Neural crest cell (in vitro differentiated cells): ENCODE measurements at regions not wholly inside any gene's neighbourhood (a gene's known extent, or its start where the extent isn't known, plus 50 kb on each side); places are given as distances from the start of the nearest gene placed in this dataset.

Experiments
- DNase-seq: peaks from one replicate; pipeline ENCODE4 v3.0.0; 2021; ENCODE audit warnings: low read depth, mixed read lengths, low spot score
- H3K27ac Mint-ChIP-seq: one replicate; pipeline ENCODE4 v1.8.0; 2021; ENCODE audit warnings: mild to moderate bottlenecking, mixed read lengths; ENCODE audit not compliant: unreplicated experiment
- H3K27me3 Mint-ChIP-seq: 2 replicates; pipeline ENCODE4 v1.8.0; 2021; ENCODE audit warnings: low read depth, mild to moderate bottlenecking, mixed read lengths
- H3K36me3 Mint-ChIP-seq: 2 replicates; pipeline ENCODE4 v1.8.0; 2021; ENCODE audit warnings: low read depth, mild to moderate bottlenecking, mixed read lengths
- H3K4me1 Mint-ChIP-seq: 2 replicates; pipeline ENCODE4 v1.8.0; 2021; ENCODE audit warnings: mixed read lengths
- H3K4me3 Mint-ChIP-seq: one replicate; pipeline ENCODE4 v1.8.0; 2021; ENCODE audit warnings: mild to moderate bottlenecking, mixed read lengths
- H3K9me3 Mint-ChIP-seq: 2 replicates; pipeline ENCODE4 v1.8.0; 2021; ENCODE audit warnings: mixed read lengths
- TF ChIP-seq, protein P1 (sequence below): fragments of 200-600 bp; sonication (generic); conservative IDR thresholded peaks from 2 replicates; pipeline ENCODE4 v1.5.0; 2021; ENCODE audit warnings: antibody characterized with exemption, mild to moderate bottlenecking

- Mint-ChIP-seq H3K4me3 (no peak overlapping the region), H3K27me3 (no peaks in the 10 kb centered on the region), H3K36me3 (no peaks in the 10 kb centered on the region), H3K27ac (no peak overlapping the region), H3K4me1 (no peaks in the 10 kb centered on the region), H3K9me3 (no peaks in the 10 kb centered on the region)
- TF ChIP-seq, protein P1, sequence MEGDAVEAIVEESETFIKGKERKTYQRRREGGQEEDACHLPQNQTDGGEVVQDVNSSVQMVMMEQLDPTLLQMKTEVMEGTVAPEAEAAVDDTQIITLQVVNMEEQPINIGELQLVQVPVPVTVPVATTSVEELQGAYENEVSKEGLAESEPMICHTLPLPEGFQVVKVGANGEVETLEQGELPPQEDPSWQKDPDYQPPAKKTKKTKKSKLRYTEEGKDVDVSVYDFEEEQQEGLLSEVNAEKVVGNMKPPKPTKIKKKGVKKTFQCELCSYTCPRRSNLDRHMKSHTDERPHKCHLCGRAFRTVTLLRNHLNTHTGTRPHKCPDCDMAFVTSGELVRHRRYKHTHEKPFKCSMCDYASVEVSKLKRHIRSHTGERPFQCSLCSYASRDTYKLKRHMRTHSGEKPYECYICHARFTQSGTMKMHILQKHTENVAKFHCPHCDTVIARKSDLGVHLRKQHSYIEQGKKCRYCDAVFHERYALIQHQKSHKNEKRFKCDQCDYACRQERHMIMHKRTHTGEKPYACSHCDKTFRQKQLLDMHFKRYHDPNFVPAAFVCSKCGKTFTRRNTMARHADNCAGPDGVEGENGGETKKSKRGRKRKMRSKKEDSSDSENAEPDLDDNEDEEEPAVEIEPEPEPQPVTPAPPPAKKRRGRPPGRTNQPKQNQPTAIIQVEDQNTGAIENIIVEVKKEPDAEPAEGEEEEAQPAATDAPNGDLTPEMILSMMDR = no peak
- DNase-seq = no peak
Measured at GRCh38 chr6:48032151-48032550, 78.8 kb downstream of the PTCHD4 start.

- Mint-ChIP-seq H3K4me1 (no peaks in the 10 kb centered on the region), H3K27me3 (no peaks in the 10 kb centered on the region)
- TF ChIP-seq, protein P1 = no peak
Measured at GRCh38 chr6:48031711-48032110, 79.3 kb downstream of the PTCHD4 start.

GRCh38 chr6:48027704-48028435, 83.1 kb downstream of the PTCHD4 start:
- no peak overlapping the region for H3K27ac Mint-ChIP-seq
- no peaks in the 10 kb centered on the region for H3K36me3 Mint-ChIP-seq
- DNase-seq = no peak
- TF ChIP-seq, protein P1 = no peak
- H3K4me1 Mint-ChIP-seq = no peaks in the 10 kb centered on the region
- no peaks in the 10 kb centered on the region for H3K9me3 Mint-ChIP-seq
- H3K4me3 Mint-ChIP-seq = no peak overlapping the region
- H3K27me3 Mint-ChIP-seq = no peaks in the 10 kb centered on the region

More at GRCh38 chr6:48031711-48032110, 79.3 kb downstream of the PTCHD4 start:
- Mint-ChIP-seq H3K9me3 (no peaks in the 10 kb centered on the region), H3K27ac (no peak overlapping the region), H3K36me3 (no peaks in the 10 kb centered on the region), H3K4me3 (no peak overlapping the region)
- no peak for DNase-seq

GRCh38 chr6:48024956-48025355, 86.0 kb downstream of the PTCHD4 start:
- Mint-ChIP-seq H3K9me3 (no peaks in the 10 kb centered on the region), H3K27ac (no peak overlapping the region), H3K36me3 (no peaks in the 10 kb centered on the region), H3K27me3 (no peaks in the 10 kb centered on the region), H3K4me1 (no peaks in the 10 kb centered on the region), H3K4me3 (no peak overlapping the region)
- DNase-seq = no peak
- TF ChIP-seq, protein P1 = no peak

- H3K4me1 Mint-ChIP-seq = no peaks in the 10 kb centered on the region
Measured at GRCh38 chr6:48021904-48022303, 89.1 kb downstream of the PTCHD4 start.

More at GRCh38 chr6:48021904-48022303, 89.1 kb downstream of the PTCHD4 start:
- H3K9me3 Mint-ChIP-seq = peaks cover 6% of the 10 kb centered on the region
- H3K27ac Mint-ChIP-seq = no peak overlapping the region
- H3K36me3 Mint-ChIP-seq = no peaks in the 10 kb centered on the region
- no peaks in the 10 kb centered on the region for H3K27me3 Mint-ChIP-seq
- H3K4me3 Mint-ChIP-seq = no peak overlapping the region
- TF ChIP-seq, protein P1 = no peak
- DNase-seq = no peak
